HepG2 (cell line): ENCODE measurements at regions not wholly inside any gene's neighbourhood (a gene's known extent, or its start where the extent isn't known, plus 50 kb on each side); places are given as distances from the start of the nearest gene placed in this dataset.

Experiments
- HOMEZ ChIP-seq: IDR thresholded peaks from 2 replicates; pipeline ENCODE4 v1.6.1; 2016; ENCODE audit warnings: low read depth
- ZNF562 ChIP-seq: sonication (generic); formaldehyde crosslinking; IDR thresholded peaks from 2 replicates; pipeline ENCODE4 v1.8.0; 2022; ENCODE audit warnings: missing genetic modification reagents, borderline replicate concordance
- TF ChIP-seq, protein P1 (sequence below), 2 experiments: sonication (generic) in 1 of 2; formaldehyde crosslinking in 1 of 2; IDR thresholded peaks; 2 replicates each; pipeline versions ENCODE4 v1.4.0 to v1.6.1; 2018 to 2020; ENCODE audit warnings: missing genetic modification reagents in 2 of 2, borderline replicate concordance in 1 of 2, low read depth in 1 of 2, mild to moderate bottlenecking in 1 of 2, missing biosample characterization in 1 of 2
- TF ChIP-seq, protein P2 (sequence below): sonication (generic); formaldehyde crosslinking; IDR thresholded peaks from 2 replicates; pipeline ENCODE4 v1.5.1; 2020; ENCODE audit warnings: missing genetic modification reagents, mild to moderate bottlenecking, borderline replicate concordance

DNA sequence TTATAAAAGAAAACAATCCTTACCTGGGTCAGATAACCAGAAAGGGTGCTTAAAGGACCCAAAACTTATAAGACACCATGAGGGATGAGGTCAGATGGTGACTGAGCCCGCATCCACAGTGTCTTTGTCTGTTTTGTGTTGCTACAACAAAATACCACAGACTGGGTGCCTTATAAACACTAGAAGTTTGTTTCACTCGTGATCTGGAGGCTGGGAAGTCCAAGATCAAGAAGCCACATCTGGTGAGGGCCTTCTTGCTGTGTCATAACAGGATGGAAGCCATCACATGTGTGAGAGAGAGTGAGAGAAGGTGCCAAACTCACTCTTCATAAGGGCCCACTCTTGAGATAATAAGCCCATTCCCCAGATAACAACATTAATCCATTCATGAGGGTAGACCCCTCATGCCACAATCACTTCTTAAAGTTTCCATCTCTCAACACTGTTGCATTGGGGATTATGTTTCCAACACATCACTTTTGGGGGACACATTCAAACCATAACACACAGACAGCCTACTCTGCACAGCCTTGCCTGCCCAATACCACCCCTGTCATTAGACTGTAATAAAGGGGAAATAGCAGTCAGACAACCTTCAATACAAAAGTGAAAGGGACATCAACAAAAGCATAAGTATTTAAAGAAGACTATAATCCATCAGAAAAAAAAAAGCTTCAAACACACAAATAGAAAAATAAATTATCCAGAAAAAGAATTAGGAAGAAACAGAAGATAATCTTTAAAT is 249.8 kb downstream of the ANAPC1 start (continued):
- no peak for TF ChIP-seq ZNF562
- TF ChIP-seq, protein P1, sequence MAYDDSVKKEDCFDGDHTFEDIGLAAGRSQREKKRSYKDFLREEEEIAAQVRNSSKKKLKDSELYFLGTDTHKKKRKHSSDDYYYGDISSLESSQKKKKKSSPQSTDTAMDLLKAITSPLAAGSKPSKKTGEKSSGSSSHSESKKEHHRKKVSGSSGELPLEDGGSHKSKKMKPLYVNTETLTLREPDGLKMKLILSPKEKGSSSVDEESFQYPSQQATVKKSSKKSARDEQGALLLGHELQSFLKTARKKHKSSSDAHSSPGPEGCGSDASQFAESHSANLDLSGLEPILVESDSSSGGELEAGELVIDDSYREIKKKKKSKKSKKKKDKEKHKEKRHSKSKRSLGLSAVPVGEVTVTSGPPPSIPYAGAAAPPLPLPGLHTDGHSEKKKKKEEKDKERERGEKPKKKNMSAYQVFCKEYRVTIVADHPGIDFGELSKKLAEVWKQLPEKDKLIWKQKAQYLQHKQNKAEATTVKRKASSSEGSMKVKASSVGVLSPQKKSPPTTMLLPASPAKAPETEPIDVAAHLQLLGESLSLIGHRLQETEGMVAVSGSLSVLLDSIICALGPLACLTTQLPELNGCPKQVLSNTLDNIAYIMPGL (CRISPR knock-in tag; IDR thresholded peaks at IDR 0.05; ENCODE audit: borderline replicate concordance in 1 of 2, low read depth in 1 of 2), result no peak
- no peak for TF ChIP-seq HOMEZ (CRISPR knock-in tag)
- TF ChIP-seq, protein P2, sequence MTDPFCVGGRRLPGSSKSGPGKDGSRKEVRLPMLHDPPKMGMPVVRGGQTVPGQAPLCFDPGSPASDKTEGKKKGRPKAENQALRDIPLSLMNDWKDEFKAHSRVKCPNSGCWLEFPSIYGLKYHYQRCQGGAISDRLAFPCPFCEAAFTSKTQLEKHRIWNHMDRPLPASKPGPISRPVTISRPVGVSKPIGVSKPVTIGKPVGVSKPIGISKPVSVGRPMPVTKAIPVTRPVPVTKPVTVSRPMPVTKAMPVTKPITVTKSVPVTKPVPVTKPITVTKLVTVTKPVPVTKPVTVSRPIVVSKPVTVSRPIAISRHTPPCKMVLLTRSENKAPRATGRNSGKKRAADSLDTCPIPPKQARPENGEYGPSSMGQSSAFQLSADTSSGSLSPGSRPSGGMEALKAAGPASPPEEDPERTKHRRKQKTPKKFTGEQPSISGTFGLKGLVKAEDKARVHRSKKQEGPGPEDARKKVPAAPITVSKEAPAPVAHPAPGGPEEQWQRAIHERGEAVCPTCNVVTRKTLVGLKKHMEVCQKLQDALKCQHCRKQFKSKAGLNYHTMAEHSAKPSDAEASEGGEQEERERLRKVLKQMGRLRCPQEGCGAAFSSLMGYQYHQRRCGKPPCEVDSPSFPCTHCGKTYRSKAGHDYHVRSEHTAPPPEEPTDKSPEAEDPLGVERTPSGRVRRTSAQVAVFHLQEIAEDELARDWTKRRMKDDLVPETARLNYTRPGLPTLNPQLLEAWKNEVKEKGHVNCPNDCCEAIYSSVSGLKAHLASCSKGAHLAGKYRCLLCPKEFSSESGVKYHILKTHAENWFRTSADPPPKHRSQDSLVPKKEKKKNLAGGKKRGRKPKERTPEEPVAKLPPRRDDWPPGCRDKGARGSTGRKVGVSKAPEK (CRISPR knock-in tag), result no peak
